NCI-H128 (cell line): ENCODE measurements at regions not wholly inside any gene's neighbourhood (a gene's known extent, or its start where the extent isn't known, plus 50 kb on each side); places are given as distances from the start of the nearest gene placed in this dataset.
"Not testable (repeated sequence)": the region's sequence is repeated elsewhere in the genome, so short reads cannot be mapped to it uniquely, and the experiment has no call there.

ENCODE experiments used
- DNase-seq: peaks from one replicate; lab custom pipeline; 2025; ENCODE audit not compliant: unreplicated experiment; lab: John Stamatoyannopoulos, UW

DNA sequence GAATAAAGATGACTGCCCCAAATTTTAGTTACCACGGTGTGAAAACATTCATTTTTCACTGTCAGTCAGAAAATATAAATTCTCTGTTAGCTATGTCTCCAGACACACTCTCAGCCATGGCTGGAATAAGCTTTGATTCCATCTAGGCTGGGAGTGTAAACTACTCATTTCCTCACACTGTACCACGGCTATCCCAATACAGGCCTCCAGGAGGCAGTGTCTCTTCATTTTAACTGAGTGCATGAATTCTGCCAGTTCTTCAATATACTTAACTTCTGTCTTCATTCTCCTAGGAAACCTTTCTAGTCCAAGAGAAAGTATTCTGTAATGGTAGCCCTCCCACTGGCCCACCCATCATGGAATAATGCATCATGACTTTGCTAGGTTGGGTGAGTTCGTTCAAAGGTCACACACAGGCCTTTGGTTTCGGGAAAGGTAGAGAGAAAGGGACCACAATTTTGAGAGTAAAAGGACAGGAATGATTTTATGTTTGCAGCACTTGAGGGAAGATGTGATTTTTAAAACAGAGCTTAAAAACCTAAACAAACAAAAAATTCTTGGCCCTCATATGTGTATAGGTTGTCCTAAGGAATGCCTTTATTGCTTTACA, 381.1 kb downstream of the SEC23A start:
- no peak for DNase-seq

DNA sequence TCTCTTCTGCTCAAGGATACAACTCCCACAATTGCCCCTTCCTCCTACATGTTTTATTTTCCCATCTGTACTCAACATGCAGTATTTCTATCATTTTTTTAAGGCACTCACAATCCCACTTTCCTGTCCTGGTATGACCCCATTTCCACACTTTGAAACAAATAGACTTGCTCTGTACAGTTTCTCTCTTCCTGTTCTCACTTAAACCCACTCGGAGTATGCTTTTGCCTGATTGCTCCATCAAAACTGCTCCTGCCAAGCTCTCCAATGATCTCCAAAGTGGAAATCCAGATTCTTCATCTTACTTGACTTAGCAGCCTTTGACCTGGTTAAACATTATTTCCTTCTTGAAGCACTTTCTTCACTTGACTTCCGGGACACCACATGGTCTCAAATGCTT, 384.5 kb downstream of the SEC23A start:
- no peak for DNase-seq

DNA sequence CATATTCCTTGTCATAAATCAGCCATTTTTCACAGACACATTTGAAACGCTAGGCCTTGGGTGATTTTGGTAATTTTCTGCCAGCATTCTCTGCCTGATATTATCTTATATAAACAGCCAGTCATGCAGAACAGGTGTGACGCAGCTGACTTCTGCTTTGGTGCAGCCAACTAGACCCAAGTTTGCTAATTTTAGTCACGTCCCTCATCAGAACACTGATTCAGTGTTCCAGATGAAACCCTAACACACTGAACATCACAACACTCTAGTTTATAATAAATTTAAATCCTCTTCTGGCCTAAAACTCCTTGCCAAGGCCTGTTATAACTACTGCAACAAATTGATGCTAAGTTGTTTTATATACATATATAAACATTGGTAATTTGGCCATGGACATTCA, 386.1 kb downstream of the SEC23A start:
- DNase-seq: no peak

DNA sequence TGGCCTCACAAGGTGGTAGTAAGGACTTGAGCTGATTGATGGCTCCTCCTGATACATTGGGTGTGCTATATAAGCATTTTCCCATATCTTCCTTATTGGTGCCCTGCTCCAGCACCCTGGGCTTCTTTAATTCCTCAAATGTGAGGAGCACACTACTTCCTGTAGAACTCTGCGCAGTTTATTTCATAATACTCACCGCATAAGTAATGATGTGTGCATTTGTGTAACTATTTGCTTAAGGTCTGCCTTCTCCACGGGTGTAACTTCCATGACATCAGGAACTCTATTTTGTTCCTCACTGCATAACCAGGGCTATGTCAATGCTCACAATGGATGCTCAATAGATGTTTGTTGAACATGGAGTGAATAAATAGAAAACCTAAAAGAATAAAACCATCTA, 392.2 kb downstream of the SEC23A start:
- no peak for DNase-seq

DNA sequence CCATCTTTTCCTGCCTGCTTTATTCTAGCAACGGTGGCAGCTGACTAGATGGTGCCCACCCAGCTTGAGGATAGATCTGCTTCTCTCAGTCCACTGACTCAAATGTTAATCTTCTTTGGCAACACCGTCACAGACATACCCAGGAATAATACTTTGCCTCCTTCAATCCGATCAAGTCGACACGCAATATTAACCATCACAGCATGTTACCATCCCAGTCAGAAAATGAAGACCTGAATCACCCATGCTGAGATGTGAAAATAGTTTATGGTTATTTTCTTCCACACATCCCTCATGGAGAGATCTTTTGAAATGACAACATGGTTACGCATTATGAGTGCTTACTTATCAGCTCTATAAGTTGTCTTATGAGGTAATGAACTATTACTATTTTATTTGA, 392.8 kb downstream of the SEC23A start:
- no peak for DNase-seq

DNA sequence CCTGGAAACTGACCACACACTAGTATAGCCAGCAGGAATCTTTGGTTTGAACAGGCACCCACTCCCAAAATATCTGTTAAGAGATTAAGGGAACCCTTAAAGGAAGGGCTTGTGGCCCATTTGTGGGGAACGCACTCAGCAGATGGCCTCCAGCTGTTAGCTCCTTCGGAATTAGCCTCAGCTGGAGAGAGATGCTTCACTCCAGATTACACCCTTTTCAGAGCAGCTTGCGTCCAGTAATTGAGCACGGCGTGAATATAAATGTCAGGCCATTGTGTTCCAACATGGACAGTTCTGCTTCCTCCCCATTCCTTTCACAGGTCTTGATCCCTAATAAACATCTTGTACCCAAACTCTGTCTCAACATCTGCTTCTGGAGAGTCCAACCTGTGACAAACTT, 397.8 kb downstream of the SEC23A start:
- no peak for DNase-seq

DNA sequence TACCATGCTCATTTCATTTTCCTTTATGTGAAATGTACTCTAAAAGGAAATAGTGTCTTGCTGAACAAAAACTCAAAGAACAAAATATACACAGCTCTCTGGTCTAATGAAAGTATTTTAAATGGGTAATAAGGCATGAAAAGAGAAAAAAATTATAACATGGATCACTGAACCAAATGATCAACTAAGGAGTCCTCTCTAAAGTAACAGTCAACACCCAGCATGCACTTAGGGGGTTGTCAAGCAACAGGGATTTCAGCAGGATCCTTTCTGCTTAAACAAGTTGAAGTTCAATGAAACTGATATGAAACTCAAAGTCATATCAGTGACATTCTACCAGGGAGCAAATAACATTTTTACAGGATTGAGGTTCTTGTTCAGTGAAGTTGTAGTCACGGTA, 398.8 kb downstream of the SEC23A start:
- no peak for DNase-seq

DNA sequence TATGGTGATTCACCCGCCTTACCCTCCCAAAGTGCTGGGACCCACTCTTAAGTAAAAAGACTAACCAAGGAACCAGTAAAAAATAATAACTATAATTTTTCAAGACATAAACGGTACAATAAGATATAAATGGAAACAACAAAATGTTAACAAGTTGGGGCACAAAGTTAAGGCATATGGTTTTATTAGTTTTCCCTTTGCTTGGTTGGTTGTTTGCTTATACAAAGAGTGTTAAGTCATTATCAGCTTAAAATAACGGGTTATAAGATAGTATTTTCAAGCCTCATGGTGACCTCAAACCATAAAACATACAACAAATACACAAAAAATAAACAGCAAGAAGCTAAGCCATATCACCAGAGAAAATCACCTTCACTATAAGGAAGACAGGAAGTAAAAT, 406.1 kb downstream of the SEC23A start:
- DNase-seq: no peak

DNA sequence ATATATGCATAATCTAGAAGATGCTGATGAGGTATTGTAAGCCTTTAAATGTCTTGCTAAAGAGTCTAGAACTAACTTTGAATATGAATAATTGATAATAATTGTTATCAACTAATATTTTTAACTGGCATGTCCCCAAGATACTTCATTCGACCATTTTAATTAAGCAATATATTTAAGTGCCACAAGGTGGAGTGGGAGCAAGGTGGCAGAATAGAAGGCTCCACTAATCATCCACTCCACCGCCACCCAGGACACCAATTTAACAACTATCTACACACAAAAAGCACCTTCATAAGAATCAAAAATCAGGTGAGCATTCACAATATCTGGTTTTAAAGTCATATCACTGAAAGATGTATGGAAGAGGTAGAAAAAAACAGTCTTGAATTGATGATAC, 409.6 kb downstream of the SEC23A start:
- no peak for DNase-seq

DNA sequence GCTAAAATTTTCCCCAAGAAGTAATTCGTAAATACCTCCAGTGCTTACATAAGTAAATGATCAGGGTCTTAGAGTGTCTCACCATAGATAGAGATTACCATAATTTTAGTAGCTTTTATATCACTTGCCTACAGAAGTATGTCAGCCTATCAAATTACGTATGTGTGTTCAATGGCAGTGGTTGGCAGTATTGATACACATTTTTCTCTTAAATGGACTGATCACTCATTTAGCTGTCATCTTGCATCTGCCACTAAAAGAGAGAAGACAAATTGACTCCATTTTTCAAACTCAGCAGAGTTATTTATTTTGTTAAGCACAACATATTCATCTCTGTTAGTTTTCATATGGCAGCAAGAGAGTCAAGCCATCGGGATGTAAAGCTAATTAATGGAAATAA, 413.1 kb upstream of the CLEC14A start:
- DNase-seq: no peak

DNA sequence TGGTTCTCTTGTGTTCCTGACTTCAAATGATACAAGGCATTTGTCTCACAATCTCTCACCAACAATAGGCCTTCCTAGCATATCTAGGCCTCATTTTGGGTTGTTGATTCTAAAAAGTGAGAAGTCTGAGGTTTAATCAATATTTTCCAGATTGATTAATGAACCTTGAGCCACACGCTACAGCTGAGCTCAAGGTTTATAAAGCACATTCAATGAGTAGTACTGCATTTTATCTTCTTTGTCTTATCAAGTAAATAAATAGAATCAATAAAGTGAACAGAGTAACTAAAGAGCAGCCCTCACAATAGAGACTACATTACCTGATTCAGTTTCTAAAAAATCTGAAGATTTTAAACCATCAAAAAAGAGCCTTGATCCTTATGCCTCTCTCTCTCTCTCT, 407.5 kb upstream of the CLEC14A start:
- DNase-seq: no peak

DNA sequence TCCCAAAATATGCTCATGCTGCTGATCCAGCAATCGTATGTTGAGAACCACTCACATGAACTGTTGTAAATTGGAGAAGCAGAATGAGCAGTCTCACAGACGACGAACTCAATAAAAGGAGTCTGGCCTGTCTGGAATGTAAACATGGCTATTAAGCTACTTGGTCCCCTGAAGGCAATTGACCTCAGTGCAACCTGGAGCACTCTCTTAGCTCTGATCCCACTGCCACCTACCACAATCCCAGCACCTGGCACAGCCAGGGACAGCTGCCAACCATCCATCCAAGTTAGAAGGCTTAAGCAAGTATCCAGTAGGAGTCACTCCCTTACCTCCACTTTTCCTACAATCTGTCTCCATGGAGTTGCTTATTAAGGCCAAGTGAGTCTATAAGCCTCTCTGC, 406.9 kb upstream of the CLEC14A start:
- DNase-seq: no peak

DNA sequence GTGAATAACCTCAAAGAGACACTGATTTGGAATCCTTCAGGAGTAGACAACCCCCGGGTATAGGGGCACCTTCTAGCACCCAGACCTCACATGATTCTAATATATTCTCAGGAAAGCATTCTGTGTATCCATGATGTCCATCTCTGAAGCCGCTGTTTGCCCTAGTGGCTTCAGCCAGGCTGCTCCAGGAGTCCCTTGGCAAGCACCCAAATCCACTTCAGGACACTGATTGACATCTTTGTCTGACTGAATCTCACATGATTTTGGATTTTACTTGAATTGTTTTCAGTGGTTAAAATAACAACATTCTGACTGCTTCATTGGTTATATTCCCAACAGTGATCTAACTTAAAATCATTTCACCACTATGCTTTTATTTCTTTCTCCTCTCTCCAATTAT, 390.5 kb upstream of the CLEC14A start:
- DNase-seq: no peak

DNA sequence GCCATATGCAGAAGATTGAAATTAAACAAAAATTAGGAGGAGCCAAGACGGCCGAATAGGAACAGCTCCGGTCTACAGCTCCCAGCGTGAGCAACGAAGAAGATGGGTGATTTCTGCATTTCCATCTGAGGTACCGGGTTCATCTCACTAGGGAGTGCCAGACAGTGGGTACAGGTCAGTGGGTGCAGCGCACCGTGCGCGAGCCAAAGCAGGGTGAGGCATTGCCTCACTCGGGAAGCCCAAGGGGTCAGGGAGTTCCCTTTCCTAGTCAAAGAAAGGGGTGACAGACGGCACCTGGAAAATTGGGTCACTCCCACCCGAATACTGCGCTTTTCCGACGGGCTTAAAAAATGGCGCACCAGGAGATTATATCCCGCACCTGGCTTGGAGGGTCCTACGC, 379.0 kb upstream of the CLEC14A start:
- DNase-seq: not testable (repeated sequence)

DNA sequence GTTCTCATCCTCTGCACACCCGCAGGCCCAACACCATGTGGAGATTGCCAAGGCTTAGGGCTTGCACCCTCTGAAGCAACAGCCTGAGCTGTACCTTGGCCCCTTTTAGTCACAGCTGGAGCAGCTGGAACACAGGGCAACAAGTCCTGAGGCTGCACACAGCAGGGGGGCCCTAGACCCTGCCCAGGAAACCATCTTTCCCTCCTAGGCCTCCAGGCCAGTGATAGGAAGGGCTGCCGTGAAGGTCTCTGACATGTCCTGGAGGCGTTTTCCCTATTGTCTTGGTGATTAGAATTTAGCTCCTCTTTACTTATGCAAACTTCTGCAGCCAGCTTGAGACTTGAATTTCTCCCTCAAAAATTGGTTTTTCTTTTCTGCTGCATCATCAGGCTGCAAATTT, 373.5 kb upstream of the CLEC14A start:
- no peak for DNase-seq

DNA sequence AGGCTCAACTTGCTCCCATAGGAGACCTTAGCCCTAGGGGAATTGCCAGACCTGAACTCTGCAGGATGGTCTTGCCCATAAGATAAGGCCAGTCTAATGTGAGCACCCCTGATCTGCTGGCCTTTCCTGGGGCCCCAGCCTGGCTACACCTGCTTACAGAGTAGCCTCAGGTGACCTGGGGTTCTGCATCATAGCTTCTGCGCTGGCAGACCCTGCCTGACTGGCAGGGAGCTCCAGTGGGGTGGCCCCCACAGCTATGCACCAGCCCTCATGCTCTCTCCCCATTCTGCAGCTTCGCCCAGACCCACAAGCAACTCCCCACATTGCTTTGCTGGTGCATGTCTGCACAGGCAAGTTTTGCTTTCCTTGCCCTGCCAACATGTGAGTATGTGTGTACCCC, 371.3 kb upstream of the CLEC14A start:
- no peak for DNase-seq

DNA sequence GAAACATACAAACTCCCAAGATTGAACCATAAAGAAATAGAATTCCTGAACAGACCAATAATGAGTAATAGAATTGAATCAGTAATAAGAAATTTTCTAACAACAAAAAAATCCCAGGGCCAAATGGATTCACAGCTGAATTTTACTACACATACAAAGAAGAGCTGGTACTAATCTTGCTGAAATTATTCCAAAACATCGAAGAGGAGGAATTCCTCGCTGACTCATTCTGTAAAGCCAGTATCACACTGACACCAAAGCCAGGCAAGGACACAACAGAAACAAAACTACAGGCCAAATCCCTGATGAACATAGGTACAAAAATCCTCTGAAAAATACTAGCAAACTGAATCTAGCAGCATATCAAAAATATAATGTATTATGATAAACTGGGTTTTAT, 367.8 kb upstream of the CLEC14A start:
- DNase-seq: no peak

DNA sequence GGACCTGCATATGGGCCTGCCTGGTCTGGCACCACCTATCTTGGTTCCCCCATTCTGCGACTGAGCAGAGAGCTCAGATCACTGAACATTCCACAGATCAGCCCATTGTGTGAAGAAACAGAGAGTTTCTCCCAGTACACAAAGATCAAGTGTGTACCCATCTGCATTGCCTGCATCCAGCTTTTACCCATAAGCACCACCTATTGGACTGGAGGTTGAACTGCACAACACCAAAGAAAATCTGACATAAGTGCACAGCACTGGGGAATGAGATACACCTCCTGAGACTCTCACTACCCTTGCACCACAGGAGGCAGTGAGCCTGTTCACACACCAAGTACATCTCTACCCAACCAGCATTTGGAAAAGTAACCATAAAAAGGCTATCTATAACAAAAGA, 362.6 kb upstream of the CLEC14A start:
- DNase-seq: no peak

DNA sequence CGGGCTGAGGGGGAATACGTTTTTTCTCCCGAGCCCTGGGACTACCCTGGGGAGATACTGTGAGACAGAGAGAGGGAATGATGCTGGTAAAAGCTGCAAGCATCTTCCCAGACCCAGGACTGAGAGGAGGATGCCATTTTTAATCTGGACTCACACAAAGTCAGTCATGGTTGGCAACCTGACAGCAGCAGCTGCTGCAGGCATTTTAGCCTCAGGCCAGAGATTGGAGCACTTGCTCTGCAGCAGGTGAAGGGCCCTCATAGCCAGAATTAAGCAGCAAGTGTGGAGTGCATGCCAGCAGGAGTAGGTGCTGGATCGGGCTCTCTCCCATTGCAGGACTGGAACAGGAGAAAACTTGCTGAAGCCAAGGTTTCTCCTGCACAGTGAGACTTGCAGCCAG, 361.1 kb upstream of the CLEC14A start:
- DNase-seq: peak; percentile 48

DNA sequence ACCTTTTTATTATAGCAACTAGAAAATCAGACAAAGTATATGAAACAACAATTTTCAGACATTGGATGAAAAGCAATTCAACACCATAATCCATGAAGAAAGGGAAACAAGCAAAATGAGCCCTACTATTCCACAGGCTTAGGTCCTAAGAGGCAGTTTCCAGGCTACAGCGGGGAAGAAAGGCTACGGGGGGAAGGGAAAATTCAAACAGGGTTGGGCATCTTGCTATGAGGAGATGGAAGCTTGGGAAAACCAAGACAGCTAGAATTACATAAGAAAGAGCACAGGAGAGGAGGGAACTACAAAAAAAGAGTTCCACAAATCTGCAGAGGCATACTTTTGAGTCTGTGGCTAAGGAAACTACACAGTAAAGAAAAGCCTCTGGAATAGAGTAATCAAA, 356.0 kb upstream of the CLEC14A start:
- DNase-seq: no peak

DNA sequence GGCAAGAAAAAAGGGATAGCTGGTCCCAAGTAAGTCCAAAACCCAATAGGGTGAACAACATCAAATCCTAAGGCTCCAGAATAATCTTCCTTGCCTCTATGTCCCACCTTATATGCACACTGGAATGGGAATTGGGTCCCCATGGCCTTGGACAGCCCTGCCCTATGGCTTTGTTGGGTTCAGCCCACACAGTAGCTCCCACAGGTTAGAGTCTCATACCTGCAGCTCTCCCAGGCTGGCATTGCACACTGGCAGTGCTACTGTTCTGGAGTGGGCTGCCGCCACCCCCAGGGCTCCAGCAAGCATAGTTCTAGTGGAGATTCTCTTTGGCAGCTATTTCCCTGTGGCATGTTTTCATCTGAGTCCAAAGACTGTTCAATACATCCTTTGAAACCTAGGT, 352.4 kb upstream of the CLEC14A start:
- DNase-seq: no peak

DNA sequence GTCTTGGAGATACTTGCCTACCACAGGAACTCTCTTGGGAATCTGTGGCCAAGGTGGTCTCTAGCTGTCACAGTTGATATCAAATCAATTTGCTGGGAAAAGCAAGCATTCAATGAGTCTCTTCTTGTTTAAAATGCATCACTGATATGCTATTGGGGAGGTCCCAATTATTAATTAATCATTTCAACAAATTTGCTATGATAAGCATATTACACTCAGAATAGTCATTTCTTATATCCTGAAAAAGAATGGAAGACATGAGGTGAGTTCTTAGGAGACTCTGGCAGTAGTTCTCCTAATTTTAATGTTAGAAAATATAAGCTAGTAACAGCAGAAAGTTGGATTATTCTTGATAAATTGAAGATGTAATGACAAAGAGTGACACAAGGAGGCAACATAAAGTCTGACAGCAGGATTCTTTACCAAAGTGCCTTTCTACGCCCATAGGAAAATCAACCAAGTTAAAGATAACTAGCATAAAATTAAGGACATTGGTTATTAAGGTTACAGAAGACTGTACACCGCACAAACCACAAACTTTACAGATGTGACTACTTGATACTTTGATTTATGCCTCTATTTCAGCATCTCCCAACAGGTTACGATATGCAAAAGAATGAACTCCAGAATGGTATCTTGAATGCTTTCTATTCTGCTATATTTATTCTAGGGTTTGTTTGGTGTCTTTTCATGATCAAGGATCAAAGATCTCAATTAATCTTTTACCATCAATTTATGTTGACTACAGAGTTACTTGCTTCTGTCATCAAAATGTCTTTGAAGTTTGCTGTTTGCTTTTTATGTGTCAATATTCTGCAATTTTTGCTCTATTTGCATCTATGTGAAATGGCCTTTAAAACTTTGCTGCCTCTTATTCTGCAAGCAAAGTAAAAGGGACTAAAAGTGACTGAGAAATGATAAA, 349.6 kb upstream of the CLEC14A start:
- no peak for DNase-seq

DNA sequence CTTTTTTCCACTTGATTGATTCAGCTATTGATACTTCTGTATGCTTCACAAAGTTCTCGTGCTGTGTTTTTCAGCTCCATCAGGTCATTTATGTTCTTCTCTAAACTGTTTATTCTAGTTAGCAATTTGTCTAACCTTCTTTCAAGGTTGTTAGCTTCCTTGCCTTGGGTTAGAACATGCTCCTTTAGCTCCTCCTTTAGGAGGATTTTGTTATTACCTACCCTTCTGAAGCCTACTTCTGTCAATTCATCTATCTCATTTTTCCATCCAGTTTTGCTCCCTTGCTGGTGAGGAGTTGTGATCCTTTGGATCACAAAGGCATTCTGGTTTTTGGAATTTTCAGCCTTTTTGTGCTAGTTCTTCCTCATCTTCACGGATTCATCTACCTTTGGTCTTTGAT, 344.7 kb upstream of the CLEC14A start:
- not testable (repeated sequence) for DNase-seq
